ENCODE measurements at regions not wholly inside any gene's neighbourhood (a gene's known extent, or its start where the extent isn't known, plus 50 kb on each side); places are given as distances from the start of the nearest gene placed in this dataset.

GRCh38 chr14:104287301-104288009 lies 149.1 kb downstream of the KIF26A start:
- no peak for TF ChIP-seq CTCF (IDR thresholded peaks at IDR 0.05 in 2 of 3, conservative IDR thresholded peaks at IDR 0.05 in 1 of 3; ENCODE audit: insufficient read depth in 2 of 3, low read depth in 1 of 3, low read length in 3 of 3)
- TF ChIP-seq, protein P1, sequence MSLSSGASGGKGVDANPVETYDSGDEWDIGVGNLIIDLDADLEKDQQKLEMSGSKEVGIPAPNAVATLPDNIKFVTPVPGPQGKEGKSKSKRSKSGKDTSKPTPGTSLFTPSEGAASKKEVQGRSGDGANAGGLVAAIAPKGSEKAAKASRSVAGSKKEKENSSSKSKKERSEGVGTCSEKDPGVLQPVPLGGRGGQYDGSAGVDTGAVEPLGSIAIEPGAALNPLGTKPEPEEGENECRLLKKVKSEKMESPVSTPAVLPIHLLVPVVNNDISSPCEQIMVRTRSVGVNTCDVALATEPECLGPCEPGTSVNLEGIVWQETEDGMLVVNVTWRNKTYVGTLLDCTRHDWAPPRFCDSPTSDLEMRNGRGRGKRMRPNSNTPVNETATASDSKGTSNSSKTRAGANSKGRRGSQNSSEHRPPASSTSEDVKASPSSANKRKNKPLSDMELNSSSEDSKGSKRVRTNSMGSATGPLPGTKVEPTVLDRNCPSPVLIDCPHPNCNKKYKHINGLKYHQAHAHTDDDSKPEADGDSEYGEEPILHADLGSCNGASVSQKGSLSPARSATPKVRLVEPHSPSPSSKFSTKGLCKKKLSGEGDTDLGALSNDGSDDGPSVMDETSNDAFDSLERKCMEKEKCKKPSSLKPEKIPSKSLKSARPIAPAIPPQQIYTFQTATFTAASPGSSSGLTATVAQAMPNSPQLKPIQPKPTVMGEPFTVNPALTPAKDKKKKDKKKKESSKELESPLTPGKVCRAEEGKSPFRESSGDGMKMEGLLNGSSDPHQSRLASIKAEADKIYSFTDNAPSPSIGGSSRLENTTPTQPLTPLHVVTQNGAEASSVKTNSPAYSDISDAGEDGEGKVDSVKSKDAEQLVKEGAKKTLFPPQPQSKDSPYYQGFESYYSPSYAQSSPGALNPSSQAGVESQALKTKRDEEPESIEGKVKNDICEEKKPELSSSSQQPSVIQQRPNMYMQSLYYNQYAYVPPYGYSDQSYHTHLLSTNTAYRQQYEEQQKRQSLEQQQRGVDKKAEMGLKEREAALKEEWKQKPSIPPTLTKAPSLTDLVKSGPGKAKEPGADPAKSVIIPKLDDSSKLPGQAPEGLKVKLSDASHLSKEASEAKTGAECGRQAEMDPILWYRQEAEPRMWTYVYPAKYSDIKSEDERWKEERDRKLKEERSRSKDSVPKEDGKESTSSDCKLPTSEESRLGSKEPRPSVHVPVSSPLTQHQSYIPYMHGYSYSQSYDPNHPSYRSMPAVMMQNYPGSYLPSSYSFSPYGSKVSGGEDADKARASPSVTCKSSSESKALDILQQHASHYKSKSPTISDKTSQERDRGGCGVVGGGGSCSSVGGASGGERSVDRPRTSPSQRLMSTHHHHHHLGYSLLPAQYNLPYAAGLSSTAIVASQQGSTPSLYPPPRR (CRISPR knock-in tag; IDR thresholded peaks at IDR 0.05; ENCODE audit: borderline replicate concordance): no peak
- TF ChIP-seq ZZZ3 (IDR thresholded peaks at IDR 0.05): no peak
- TF ChIP-seq JUNB (CRISPR knock-in tag; conservative IDR thresholded peaks at IDR 0.05): no peak
- TF ChIP-seq MEF2A (IDR thresholded peaks at IDR 0.05; ENCODE audit: control insufficient read depth, low read depth, low read length): no peak
- TF ChIP-seq, protein P2, sequence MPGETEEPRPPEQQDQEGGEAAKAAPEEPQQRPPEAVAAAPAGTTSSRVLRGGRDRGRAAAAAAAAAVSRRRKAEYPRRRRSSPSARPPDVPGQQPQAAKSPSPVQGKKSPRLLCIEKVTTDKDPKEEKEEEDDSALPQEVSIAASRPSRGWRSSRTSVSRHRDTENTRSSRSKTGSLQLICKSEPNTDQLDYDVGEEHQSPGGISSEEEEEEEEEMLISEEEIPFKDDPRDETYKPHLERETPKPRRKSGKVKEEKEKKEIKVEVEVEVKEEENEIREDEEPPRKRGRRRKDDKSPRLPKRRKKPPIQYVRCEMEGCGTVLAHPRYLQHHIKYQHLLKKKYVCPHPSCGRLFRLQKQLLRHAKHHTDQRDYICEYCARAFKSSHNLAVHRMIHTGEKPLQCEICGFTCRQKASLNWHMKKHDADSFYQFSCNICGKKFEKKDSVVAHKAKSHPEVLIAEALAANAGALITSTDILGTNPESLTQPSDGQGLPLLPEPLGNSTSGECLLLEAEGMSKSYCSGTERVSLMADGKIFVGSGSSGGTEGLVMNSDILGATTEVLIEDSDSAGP (CRISPR knock-in tag; IDR thresholded peaks at IDR 0.05): no peak
- TF ChIP-seq POLR2G (IDR thresholded peaks at IDR 0.05; ENCODE audit: low read depth, low read length): no peak
- TF ChIP-seq, protein P3, sequence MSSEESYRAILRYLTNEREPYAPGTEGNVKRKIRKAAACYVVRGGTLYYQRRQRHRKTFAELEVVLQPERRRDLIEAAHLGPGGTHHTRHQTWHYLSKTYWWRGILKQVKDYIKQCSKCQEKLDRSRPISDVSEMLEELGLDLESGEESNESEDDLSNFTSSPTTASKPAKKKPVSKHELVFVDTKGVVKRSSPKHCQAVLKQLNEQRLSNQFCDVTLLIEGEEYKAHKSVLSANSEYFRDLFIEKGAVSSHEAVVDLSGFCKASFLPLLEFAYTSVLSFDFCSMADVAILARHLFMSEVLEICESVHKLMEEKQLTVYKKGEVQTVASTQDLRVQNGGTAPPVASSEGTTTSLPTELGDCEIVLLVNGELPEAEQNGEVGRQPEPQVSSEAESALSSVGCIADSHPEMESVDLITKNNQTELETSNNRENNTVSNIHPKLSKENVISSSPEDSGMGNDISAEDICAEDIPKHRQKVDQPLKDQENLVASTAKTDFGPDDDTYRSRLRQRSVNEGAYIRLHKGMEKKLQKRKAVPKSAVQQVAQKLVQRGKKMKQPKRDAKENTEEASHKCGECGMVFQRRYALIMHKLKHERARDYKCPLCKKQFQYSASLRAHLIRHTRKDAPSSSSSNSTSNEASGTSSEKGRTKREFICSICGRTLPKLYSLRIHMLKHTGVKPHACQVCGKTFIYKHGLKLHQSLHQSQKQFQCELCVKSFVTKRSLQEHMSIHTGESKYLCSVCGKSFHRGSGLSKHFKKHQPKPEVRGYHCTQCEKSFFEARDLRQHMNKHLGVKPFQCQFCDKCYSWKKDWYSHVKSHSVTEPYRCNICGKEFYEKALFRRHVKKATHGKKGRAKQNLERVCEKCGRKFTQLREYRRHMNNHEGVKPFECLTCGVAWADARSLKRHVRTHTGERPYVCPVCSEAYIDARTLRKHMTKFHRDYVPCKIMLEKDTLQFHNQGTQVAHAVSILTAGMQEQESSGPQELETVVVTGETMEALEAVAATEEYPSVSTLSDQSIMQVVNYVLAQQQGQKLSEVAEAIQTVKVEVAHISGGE (CRISPR knock-in tag; IDR thresholded peaks at IDR 0.05): no peak
- no peak for TF ChIP-seq ZNF282 (CRISPR knock-in tag; IDR thresholded peaks at IDR 0.05)

Measured in K562 (cell line).